GM15510 (cell line): ENCODE measurements at regions not wholly inside any gene's neighbourhood (a gene's known extent, or its start where the extent isn't known, plus 50 kb on each side); places are given as distances from the start of the nearest gene placed in this dataset.
A peak's percentile ranks its signal among the peaks of the same experiment; 100 is the strongest.

ENCODE experiments used
- POLR2A ChIP-seq: IDR thresholded peaks from 3 replicates; pipeline ENCODE4 v1.6.1; 2011; ENCODE audit warnings: borderline replicate concordance; ENCODE audit not compliant: insufficient read length; ENCODE audit errors: extremely low read depth

GRCh38 chr15:31211353-31211752 lies 109.8 kb upstream of the TRPM1 start:
- TF ChIP-seq POLR2A: no peak

GRCh38 chr15:31212326-31213080 lies 111.0 kb upstream of the TRPM1 start:
- no peak for TF ChIP-seq POLR2A

- no peak for TF ChIP-seq POLR2A
Observed at GRCh38 chr15:31214158-31214863, 112.3 kb upstream of the KLF13 start.

- no peak for TF ChIP-seq POLR2A
Observed at GRCh38 chr15:31214864-31215489, 111.7 kb upstream of the KLF13 start.

GRCh38 chr15:31215490-31216214 lies 111.0 kb upstream of the KLF13 start:
- peak; percentile 63 for TF ChIP-seq POLR2A

GRCh38 chr15:31216215-31216911 lies 110.3 kb upstream of the KLF13 start:
- TF ChIP-seq POLR2A: peak; percentile 59

- TF ChIP-seq POLR2A: no peak
Observed at GRCh38 chr15:31217067-31217466, 109.6 kb upstream of the KLF13 start.

GRCh38 chr15:31217566-31218270 lies 108.9 kb upstream of the KLF13 start:
- no peak for TF ChIP-seq POLR2A

- no peak for TF ChIP-seq POLR2A
Observed at GRCh38 chr15:31219221-31219620, 107.4 kb upstream of the KLF13 start.

- no peak for TF ChIP-seq POLR2A
Observed at GRCh38 chr15:31221936-31222515, 104.6 kb upstream of the KLF13 start.

GRCh38 chr15:31222773-31223341 lies 103.8 kb upstream of the KLF13 start:
- no peak for TF ChIP-seq POLR2A

GRCh38 chr15:31223478-31224350 lies 102.9 kb upstream of the KLF13 start:
- no peak for TF ChIP-seq POLR2A
